NOMO-1 treated with DMSO at 0.1 percent for 48 hours (cell line): ENCODE measurements at regions not wholly inside any gene's neighbourhood (a gene's known extent, or its start where the extent isn't known, plus 50 kb on each side); places are given as distances from the start of the nearest gene placed in this dataset.
"Not testable (repeated sequence)": the region's sequence is repeated elsewhere in the genome, so short reads cannot be mapped to it uniquely, and the experiment has no call there.

Experiments used
- DNase-seq: peaks from one replicate; lab custom pipeline; 2025; ENCODE audit not compliant: unreplicated experiment; lab: John Stamatoyannopoulos, UW

GRCh38 chr15:66959875-66960274 is 105.5 kb upstream of the SMAD3 start:
- DNase-seq = no peak

DNA sequence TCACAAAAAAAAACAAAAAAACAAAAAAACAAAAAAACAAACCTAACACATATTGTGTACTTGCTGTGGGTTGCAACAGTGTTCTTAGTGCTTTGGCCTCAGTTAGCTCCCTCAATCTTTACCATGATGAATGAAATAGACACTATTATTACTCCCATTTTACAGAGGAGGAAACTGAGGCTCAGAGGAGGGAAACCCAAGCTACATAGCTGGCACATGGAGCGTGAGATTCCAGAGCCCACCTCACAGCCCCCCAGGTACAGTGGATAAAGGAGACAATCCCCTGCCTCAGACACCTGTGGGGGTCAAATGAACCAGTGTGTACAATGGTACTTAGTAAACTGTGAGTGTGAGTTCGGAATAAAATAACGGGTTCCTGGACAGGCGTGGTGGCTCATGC is 104.9 kb upstream of the SMAD3 start:
- DNase-seq = no peak

- DNase-seq = no peak
Measured at GRCh38 chr15:66961407-66961884, 104.0 kb upstream of the SMAD3 start.

GRCh38 chr15:66961901-66962300 is 103.5 kb upstream of the SMAD3 start:
- DNase-seq = no peak

DNA sequence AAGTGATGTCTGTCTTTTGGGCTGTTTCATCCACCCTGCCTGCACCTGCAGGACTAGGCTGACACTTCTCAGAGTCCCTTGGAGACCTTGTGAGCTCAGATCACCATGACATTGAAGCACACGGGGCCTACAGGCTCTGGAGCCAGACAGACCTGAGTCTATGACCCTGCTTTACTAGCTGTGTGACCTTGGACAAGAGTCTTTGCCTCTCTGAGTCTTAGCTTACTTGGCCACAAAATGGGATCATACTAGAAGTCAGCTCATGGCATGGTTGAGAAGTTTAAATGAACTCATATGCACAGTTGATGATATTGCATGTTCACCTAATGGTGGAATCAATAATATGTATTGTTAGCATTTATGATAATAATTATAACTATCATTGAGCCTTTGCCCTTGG is 102.9 kb upstream of the SMAD3 start:
- no peak for DNase-seq

GRCh38 chr15:66963084-66963483 is 102.3 kb upstream of the SMAD3 start:
- DNase-seq = no peak

DNA sequence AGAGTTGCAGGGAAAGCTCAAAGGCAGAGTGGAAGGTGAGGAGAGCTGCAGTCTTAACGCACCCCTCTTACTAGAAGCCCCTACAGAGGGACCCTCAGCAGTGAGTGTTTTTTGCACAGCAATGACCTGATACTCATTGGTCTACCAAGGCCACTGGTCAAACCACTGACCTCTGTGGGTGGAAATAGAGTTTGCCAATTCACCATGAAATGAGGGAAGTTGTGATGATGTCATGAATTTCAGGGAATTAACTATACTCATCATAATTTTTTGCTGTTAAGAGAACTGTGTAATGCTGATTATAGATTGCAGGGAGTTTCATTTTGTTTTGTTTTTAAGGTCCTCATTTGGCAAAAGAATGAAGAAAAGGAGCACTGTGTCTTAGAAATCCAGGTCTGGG is 101.7 kb upstream of the SMAD3 start:
- DNase-seq = no peak

GRCh38 chr15:66964111-66964738 is 101.2 kb upstream of the SMAD3 start:
- DNase-seq = no peak

DNA sequence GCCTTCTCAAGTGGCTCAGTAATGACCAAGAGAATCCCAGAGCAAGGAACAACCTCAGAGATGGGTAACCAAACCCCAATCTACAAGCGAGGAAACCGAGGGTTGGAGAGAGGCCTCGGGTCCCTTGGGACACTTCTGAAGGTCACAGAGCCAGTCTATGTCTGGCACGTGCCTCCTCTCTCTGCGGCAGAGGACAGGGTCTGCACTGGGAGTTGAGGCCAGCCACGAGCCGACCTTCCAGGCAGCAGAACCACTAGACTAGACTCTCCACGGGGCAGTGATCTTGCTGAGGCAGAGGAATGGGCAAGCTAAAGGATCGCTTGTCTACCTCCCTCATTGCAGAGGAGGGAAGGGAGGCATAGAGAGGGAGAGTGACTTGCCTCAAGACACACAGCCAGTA is 100.6 kb upstream of the SMAD3 start:
- no peak for DNase-seq

- no peak for DNase-seq
Measured at GRCh38 chr15:66965201-66965900, 100.1 kb upstream of the SMAD3 start.

DNA sequence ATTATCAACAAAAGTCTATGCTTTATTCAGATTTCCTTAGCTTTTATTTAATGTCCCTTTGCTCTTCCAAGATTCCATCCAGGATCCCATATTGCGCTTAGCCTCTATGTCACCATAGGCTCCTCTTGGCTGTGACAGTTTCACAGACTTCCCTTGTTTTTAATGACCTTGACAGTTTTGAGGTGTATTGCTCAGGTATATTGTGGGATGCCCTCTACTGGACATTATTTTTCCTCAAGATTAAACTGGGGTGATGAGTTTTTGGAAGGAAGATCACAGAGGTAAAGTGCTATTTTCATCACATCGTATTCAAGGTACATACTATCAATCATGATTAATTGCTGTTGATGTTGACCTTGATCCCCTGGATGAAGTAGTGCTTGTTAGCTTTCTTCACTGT is 99.1 kb upstream of the SMAD3 start:
- no peak for DNase-seq

DNA sequence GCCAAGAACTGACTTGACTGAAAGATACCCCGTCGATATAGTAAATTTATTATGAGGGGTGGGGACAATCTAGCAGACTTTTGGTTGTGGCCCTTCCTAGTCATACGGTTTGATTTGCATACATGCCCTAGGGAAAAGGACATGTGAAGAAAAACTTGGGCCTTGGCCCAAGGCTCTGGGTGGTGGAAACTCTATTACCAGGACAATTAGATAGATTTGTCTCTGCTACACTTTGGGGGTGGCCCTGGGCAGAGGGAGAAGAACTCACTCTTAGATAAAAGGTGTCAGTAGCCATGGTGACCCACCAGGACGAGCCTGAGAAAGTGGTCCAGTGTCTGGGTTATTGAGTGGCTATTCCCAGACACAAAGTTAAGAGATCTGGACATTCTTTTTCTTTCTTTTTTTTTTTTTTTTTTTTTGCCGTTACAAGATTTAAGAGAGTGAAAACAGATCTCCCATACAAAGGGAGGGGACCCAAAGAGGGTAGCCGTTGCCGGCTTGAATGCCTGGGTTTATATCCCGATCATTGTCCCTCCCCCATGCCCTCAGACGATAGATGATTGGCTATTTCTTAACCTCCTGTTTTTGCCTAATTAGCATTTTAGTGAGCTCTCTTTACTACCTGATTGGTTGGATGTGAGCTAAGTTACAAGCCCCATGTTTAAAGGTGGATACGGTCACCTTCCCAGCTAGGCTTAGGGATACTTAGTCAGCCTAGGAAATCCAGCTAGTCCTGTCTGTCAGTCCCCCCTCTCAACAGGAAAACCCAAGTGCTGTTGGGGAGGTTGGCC is 96.4 kb upstream of the SMAD3 start:
- no peak for DNase-seq

GRCh38 chr15:66974131-66974530 is 91.3 kb upstream of the SMAD3 start:
- DNase-seq = not testable (repeated sequence)

DNA sequence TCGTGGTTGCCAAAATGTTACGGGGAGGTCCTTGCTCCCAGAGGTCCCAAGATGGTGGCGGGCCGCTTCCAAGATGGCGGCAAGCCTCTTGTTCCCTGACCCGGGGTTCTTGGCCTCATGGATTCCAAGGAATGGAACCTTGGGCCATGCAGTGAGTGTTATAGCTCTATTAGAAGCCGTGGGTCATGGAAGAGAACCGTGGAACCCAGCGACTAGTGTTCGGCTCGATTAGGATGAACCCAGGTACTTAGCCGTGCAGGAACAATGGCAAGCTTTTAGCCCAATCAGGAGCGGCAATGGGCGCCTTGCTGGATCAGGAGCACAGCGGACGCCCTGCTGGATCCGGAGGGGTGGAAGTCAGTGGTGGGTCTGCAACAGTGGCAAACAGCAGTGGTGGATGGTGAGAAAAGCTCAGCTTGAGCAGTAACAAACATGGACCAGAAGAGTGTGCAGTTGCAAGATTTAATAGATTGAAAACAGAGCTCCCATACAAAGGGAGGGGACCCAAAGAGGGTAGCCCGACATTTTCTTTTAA is 89.2 kb upstream of the SMAD3 start:
- DNase-seq = not testable (repeated sequence)

DNA sequence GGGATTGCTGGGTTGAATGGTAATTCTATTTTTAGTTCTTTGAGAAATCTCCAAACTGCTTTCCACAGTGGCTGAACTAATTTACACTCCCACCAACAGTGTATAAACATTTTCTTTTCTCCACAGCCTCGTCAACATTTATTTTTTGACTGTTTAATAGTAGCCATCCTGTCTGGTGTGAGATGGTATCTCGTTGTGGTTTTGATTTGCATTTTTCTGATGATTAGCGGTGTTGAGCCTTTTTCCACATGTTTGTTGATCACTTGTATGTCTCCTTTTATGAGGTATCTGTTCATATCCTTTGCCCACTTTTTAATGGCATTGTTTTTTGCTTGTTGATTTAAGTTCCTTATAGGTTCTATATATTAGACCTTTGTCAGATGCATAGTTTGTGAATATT is 85.1 kb upstream of the SMAD3 start:
- DNase-seq = not testable (repeated sequence)

- DNase-seq = no peak
Measured at GRCh38 chr15:66981771-66982170, 83.6 kb upstream of the SMAD3 start.

GRCh38 chr15:66982250-66982649 is 83.2 kb upstream of the SMAD3 start:
- DNase-seq = no peak

GRCh38 chr15:66982816-66983215 is 82.6 kb upstream of the SMAD3 start:
- no peak for DNase-seq

- DNase-seq = no peak
Measured at GRCh38 chr15:66985653-66986052, 79.7 kb upstream of the SMAD3 start.

DNA sequence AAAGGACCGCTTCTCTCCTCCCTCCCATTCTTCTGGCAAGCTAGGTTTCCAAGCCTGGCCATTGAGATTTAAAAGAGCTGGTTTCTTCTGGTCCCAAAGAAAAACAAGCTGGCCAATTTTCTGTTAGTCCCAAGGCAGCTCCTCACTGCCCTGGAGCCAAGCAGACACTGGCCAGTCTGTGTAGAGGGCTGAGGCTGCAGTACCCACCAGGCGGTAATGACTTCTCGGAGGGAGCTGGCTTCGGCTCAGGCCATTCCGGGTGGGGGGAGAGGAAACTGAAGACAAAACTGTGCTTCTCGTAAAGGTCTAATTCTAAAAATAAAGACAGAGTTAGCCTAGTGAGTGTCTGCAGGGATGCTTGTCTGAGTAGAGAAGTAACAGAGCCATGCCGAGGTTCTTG is 78.5 kb upstream of the SMAD3 start:
- DNase-seq = no peak

- no peak for DNase-seq
Measured at GRCh38 chr15:66993090-66993489, 72.3 kb upstream of the SMAD3 start.
